NCI-H1694 treated with DMSO at 0.1 percent for 48 hours (cell line): ENCODE measurements at regions not wholly inside any gene's neighbourhood (a gene's known extent, or its start where the extent isn't known, plus 50 kb on each side); places are given as distances from the start of the nearest gene placed in this dataset.
"Not testable (repeated sequence)": the region's sequence is repeated elsewhere in the genome, so short reads cannot be mapped to it uniquely, and the experiment has no call there.

ENCODE experiments used
- DNase-seq: peaks from one replicate; lab custom pipeline; 2025; lab: John Stamatoyannopoulos, UW

- DNase-seq: no peak
These were observed 413.4 kb downstream of the TMEM38B start for GRCh38 chr9:106107716-106108115.

GRCh38 chr9:106109706-106110105 is 415.4 kb downstream of the TMEM38B start:
- DNase-seq: not testable (repeated sequence)

GRCh38 chr9:106110483-106110882 is 416.1 kb downstream of the TMEM38B start:
- no peak for DNase-seq

DNA sequence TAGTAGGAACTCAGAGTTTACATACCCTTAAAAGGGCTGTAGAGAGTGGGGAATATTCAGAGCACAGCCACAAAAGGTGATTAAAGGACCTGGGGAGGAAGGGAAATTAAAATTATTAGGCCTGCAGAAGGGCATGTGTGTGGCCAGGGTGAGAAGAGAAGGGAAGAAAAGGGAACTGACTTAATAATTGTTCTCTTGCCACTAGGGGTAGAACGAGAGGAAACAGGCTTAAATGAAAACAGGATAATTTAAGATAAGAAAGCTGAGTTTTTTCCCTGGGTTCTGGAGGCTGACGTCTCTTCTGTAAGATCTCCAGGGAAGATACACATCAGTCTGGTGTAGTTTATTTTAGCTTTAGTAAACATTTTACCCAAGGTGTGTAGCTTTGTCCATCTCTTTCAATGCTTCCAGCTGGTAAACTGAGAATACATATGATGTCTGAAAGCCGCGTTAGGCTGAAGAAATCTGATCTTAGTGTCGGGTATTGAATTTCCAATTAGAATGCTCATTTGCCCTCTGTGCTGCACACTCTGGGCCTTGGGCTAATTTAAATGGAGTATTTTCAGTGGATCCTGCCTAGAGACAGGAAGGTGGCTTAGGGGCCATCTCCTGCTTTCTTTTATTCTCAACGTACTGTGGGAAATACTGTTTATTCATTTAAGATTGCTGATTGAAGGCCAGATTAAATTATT is 416.8 kb downstream of the TMEM38B start:
- no peak for DNase-seq

DNA sequence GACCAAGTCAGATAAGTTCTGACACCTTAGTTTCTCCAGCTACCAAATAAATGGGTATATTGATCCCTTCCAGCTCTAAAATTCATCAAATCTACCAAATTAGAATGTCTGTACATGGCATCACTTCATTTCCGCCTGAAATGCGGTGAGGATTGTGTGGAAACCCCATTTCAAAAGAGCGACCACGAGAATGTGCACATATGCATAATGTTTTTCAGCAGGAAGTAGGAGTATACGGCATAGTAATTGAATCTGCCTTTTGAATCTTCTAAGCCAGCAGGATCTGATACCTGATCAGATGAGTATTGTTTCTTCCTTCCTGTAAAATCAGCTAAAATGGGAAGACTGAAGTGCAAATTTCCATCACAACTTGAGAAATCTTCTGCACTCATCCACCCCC is 418.6 kb downstream of the TMEM38B start:
- DNase-seq: no peak

- DNase-seq: no peak
These were observed 424.8 kb downstream of the TMEM38B start for GRCh38 chr9:106119176-106119575.

GRCh38 chr9:106120071-106120470 is 425.7 kb downstream of the TMEM38B start:
- no peak for DNase-seq

DNA sequence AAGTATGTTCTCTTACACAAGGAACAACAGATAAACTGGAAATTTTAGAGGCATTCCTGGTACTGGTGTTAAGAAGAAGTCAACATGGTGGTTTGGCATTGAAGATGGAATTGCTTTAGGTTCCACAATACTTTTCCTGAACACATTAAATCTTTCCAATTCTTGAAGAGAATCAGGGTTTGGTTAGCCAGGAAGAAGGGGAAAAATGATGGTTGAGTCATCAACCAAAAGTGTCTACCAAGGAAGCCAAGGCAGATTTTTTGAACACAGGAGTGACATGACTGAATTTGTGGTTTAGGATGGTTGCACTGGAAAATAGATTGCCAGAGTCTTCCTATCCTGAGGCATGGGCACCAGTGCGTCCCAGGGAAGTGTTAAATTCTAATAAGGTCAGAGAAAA is 433.4 kb downstream of the TMEM38B start:
- no peak for DNase-seq

DNA sequence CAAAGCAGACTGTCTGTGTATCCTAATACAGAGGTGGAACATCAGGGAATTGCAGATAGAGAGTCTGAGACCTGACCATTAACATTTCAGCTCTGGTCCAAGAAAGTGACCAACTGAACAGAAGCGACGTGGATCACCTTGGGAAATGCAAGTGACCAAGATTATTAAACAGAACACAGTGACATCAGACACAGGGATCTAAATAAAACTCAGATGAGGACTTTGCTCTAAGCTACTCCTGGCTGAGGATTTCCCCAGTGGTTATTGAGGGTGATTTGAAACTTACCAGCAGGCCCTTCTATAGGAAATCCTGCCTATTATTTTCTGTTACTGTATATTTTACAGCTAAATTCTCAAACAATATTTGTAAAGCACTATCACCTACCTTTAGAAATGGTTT is 436.0 kb downstream of the TMEM38B start:
- no peak for DNase-seq

DNA sequence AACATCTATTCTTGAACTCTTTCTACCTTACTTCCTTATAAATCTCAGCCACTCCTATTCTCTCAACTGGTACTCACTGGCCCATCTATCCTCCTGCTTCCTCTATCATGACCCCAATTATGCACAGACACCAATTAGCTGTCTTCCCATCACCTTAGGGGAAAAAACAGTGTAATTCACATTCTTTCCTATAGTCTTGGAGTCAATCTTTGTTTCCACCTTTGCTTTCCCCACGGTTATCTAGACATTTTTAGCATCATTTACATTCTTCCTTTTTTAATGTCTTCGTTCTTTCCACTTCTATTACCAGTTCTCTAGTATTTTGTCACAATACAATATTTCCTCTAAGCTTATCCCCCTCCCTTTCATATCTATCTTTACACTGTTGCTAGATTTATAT is 449.4 kb downstream of the TMEM38B start:
- no peak for DNase-seq

DNA sequence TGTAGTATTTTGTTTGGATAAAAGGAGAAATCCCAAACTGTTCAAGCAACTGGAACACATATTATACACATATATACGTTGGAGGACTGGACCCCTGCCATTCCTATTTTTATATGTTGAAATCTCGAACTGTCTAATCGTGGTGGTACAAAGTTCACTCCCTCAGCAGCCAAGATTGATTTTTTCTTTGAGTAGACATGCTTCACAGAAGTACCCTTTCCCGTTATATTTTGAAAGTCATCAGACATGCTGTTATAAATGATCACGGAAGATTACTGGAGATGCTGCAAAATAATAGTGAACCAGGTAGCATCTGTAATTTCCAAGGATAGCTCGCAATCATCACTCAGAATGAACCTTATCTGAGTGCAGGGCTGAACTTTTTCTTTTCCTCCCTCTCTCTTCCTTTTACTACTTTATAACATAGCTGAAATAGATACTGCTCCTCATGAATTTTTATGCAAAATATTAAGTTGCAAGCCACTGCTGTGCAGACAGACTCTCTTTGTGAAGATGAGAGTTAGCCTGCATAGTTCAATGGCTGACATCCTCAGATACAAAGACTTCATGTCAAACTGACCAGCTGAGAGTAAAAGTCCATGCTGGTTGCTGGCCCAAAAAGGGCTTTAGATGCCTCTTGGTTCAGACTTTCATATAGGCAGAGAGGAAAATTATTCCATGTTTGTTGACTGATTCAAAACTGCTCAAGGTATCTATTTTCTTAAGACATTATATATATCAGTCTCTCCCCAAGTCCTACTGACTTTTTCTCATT is 451.9 kb downstream of the TMEM38B start:
- no peak for DNase-seq

DNA sequence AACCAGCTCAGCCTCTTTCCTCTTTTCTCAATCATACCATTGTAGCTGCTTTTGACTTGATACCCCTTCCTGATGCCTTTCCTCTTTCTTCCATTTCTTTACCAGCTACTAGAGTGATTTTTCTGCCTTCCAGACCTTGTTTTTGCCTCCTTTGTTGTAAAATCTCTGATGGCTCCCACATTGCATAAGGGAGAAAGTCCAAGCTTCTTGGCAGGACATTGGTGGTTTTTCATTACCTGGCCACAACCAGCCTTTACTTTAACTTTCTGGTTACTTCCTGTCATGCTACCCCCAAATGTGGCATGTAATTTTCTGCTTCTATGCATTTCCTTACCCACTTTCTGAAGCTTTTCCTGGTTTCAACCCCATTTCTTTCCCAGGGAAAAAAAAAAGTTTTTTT is 452.5 kb downstream of the TMEM38B start:
- DNase-seq: no peak

DNA sequence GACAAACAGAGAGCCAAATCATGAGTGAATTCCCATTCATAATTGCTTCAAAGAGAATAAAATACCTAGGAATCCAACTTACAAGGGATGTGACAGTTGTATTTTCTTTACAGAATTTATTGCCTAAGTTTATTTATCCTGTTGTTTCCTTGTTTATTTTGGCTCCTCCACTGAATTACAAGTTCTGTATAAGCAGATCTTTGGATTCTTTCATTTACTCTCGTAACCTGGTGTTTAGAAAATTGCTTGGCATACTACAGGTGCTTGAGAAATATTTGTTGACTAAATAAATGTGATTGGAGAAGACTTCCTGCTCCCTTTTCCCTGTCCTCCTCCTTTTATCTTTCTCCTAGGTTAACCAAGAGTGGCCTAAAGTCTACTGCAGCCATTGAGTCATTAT is 455.6 kb downstream of the TMEM38B start:
- DNase-seq: no peak

- DNase-seq: no peak
These were observed 462.1 kb downstream of the TMEM38B start for GRCh38 chr9:106156465-106156864.

DNA sequence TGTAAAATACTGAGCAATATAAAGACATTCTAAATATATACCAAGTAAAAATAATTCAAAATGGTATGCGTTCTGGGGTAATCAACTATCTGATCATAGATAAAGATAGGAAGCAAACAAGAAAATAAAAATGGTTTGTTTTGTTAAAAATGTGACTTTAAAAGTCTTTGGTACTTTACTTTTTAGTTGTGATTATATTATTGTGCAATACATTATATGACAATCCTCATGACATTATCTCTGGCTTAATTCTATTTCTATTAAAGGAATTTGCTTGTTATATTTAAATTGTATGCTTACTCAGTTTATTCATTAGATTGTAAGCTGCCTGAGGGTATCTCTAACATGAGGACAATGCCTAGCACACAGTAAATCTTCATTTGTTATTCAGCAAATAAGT is 477.9 kb downstream of the TMEM38B start:
- DNase-seq: no peak

GRCh38 chr9:106174346-106174745 is 480.0 kb downstream of the TMEM38B start:
- DNase-seq: no peak

DNA sequence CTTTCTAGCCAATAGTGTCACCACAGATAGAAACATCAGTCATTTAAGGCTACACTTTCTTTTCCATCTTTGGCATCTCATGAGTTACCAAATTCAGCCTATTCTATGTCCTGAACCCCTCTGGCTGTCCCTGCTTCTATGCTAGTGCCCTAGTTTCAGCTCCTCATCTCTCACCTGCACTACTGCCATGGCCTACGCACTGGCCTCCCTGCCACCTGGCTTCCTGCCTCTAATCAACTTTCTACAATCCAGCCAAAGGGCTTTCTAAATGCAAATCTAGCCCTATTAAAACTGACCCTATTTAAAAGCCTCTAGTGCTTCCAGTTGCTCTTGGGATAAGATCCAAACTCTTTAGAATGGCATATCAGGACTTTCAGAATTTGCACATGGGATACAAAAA is 482.9 kb downstream of the TMEM38B start:
- DNase-seq: no peak

DNA sequence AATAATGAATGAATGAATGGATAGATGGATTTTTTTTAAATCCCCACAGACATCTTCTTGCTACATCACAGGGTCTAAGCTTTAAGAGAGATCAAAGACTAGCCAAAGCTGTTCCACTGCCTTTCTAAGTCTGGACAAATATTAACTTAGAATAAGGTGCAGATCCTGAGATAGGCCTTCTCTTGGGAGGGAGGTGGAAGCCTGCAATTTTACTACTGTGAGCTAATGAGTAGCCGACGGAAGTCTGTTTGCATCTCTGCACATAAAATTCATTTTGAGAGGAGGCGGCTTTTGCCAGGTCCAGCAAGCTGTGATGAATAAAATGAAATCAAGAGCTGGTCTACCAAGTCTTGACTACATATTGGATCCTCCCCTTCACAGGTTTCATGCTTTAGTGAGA is 484.9 kb downstream of the TMEM38B start:
- no peak for DNase-seq

GRCh38 chr9:106203815-106204516 is 509.6 kb downstream of the TMEM38B start:
- DNase-seq: not testable (repeated sequence)

GRCh38 chr9:106207298-106207697 is 513.0 kb downstream of the TMEM38B start:
- DNase-seq: no peak

- no peak for DNase-seq
These were observed 524.1 kb downstream of the TMEM38B start for GRCh38 chr9:106218427-106218826.

GRCh38 chr9:106218854-106219253 is 524.5 kb downstream of the TMEM38B start:
- no peak for DNase-seq

- no peak for DNase-seq
These were observed 526.1 kb downstream of the TMEM38B start for GRCh38 chr9:106220415-106220814.
